ENCODE measurements at regions not wholly inside any gene's neighbourhood (a gene's known extent, or its start where the extent isn't known, plus 50 kb on each side); places are given as distances from the start of the nearest gene placed in this dataset.

DNA sequence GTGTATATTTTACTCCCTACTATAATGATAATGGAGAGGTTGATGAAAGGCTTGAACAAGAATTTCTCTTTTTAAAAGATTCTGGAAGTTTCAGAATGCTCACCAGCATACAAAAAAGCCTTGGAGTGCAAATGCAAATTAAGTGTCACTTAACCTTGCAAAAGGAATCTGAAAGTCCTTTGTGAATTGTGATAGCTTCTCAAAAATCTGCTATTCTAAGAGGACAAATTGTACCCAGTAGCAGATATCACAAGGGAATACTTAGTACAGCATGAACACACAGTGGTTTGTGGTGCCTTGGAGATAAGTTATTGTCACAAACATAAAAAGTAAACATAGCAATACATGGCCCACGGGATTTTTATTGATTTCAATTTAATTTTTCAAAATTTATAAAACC lies 1208.3 kb upstream of the B3GALT2 start:
- Histone ChIP-seq H3K27ac (no peak overlapping the region), H3K36me3 (no peaks in the 10 kb centered on the region), H3K4me1 (no peaks in the 10 kb centered on the region), H3K4me3 (no peak overlapping the region), H3K27me3 (no peaks in the 10 kb centered on the region), H3K9me3 (no peaks in the 10 kb centered on the region)
- DNase-seq: no peak
- TF ChIP-seq, protein P1, sequence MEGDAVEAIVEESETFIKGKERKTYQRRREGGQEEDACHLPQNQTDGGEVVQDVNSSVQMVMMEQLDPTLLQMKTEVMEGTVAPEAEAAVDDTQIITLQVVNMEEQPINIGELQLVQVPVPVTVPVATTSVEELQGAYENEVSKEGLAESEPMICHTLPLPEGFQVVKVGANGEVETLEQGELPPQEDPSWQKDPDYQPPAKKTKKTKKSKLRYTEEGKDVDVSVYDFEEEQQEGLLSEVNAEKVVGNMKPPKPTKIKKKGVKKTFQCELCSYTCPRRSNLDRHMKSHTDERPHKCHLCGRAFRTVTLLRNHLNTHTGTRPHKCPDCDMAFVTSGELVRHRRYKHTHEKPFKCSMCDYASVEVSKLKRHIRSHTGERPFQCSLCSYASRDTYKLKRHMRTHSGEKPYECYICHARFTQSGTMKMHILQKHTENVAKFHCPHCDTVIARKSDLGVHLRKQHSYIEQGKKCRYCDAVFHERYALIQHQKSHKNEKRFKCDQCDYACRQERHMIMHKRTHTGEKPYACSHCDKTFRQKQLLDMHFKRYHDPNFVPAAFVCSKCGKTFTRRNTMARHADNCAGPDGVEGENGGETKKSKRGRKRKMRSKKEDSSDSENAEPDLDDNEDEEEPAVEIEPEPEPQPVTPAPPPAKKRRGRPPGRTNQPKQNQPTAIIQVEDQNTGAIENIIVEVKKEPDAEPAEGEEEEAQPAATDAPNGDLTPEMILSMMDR (IDR thresholded peaks at IDR 0.05): no peak
- no peak for TF ChIP-seq POLR2A (IDR thresholded peaks at IDR 0.05)

DNA sequence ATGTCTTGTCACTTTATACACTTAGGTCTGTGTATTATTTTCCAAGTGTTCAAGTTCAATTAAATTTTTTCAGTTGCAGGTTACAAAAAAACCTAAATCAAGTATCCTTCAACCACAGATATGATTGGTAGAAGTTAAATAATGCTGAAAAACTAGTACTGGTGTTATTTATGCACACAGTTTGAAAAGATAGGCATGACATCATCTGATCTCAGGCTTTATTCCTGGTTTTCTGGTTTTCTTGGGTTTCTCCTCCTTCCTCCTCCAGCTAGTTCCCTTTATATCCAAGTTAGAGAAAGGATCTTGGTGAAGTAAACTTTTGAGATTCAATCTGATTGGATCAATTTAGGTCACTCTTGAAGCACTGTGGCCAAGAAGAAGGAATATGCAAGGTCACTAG lies 1201.1 kb upstream of the B3GALT2 start:
- Histone ChIP-seq H3K36me3 (no peaks in the 10 kb centered on the region), H3K27me3 (no peaks in the 10 kb centered on the region), H3K4me3 (no peak overlapping the region), H3K4me1 (no peaks in the 10 kb centered on the region), H3K9me3 (no peaks in the 10 kb centered on the region), H3K27ac (no peak overlapping the region)
- TF ChIP-seq, protein P1 (IDR thresholded peaks at IDR 0.05): no peak
- no peak for TF ChIP-seq POLR2A (IDR thresholded peaks at IDR 0.05)
- no peak for DNase-seq

DNA sequence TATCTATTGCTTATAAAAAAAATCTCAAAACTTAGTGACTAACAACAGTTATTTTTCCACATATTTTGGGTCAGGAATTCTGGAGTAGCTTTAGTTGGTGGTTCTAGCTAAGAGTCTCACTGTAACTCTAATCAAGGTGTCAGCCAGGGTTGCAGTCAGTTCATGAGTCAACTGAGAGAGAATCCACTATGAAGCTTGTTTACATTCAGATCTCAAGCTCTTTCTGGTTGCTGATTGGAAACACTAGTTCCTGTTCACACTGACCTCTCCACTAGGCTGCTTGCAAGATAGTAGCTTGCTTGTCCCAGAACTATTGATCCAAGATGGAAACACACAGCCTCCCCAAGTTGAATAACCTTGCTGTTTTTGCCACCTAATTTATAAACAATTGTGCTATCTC lies 1192.1 kb upstream of the B3GALT2 start:
- H3K36me3 ChIP-seq: no peaks in the 10 kb centered on the region
- no peak for DNase-seq
- H3K9me3 ChIP-seq: no peaks in the 10 kb centered on the region
- H3K4me3 ChIP-seq: no peak overlapping the region
- H3K27ac ChIP-seq: no peak overlapping the region
- H3K4me1 ChIP-seq: no peaks in the 10 kb centered on the region
- TF ChIP-seq, protein P1 (IDR thresholded peaks at IDR 0.05): no peak
- TF ChIP-seq POLR2A (IDR thresholded peaks at IDR 0.05): no peak
- no peaks in the 10 kb centered on the region for H3K27me3 ChIP-seq

DNA sequence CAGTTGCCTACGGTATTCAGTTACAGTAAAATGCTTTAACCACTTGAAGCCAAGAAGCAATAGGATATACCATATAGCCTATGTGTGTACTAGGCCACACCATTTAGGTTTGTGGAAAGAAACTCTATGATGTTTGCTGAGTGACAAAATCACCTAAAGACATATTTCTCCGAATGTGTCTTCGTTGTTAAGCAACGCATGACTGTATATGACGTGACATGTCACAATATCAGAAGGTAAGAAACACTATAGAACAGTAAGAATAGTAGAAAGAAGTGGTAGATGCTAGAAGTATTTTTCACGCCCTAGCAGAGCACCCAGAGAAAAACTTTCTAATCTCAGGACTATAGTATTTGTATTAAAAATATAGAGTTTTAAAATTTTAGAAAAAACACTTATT lies 1188.2 kb upstream of the B3GALT2 start:
- no peaks in the 10 kb centered on the region for H3K9me3 ChIP-seq
- DNase-seq: no peak
- H3K4me1 ChIP-seq: no peaks in the 10 kb centered on the region
- TF ChIP-seq, protein P1 (IDR thresholded peaks at IDR 0.05): no peak
- no peak for TF ChIP-seq POLR2A (IDR thresholded peaks at IDR 0.05)
- no peaks in the 10 kb centered on the region for H3K36me3 ChIP-seq
- H3K27ac ChIP-seq: no peak overlapping the region
- H3K27me3 ChIP-seq: no peaks in the 10 kb centered on the region
- no peak overlapping the region for H3K4me3 ChIP-seq

DNA sequence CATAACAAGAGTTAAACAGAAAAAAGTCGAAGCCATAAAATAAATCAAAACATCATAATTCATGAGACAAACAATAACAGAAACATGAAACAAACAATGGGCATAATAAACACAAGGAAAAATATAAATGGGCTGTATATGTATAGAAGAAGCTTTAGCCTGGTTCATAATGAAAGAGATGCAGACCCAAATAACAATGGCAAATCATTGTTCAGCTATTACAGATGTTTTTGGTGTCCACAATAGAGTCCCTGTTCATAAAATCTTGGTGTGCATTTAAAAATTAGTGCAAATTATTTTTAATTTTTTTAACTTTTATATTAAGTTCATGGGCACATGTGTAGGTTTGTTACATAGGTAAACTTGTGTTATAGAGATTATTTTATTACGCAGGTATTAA lies 1185.9 kb upstream of the B3GALT2 start:
- DNase-seq: no peak
- Histone ChIP-seq H3K9me3 (no peaks in the 10 kb centered on the region), H3K27ac (no peak overlapping the region), H3K27me3 (no peaks in the 10 kb centered on the region), H3K4me1 (no peaks in the 10 kb centered on the region), H3K4me3 (no peak overlapping the region), H3K36me3 (no peaks in the 10 kb centered on the region)
- no peak for TF ChIP-seq POLR2A (IDR thresholded peaks at IDR 0.05)
- TF ChIP-seq, protein P1 (IDR thresholded peaks at IDR 0.05): no peak

DNA sequence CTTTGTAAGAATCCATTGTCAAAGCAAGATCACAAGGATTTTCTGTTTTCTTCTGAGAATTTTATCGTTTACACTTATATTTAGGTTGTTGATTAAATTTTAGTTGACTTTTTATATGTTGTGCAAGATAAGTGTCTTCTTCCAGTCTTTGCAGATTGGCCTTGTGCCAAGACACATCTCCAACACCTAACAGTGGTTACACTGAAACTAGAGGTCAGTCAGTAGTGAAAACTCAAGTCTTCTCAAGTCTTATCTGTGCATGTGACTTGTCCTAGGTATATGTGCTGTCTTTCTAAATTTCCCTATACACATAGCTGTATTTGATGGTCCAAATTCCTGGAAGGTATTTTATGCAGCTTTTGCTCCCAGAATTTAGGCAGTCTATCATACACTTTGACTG lies 1183.2 kb upstream of the B3GALT2 start:
- no peak for DNase-seq
- Histone ChIP-seq H3K4me3 (no peak overlapping the region), H3K4me1 (no peaks in the 10 kb centered on the region), H3K36me3 (no peaks in the 10 kb centered on the region), H3K9me3 (no peaks in the 10 kb centered on the region), H3K27me3 (no peaks in the 10 kb centered on the region), H3K27ac (no peak overlapping the region)
- TF ChIP-seq POLR2A (IDR thresholded peaks at IDR 0.05): no peak
